HUES6 (cell line): ENCODE measurements at regions not wholly inside any gene's neighbourhood (a gene's known extent, or its start where the extent isn't known, plus 50 kb on each side); places are given as distances from the start of the nearest gene placed in this dataset.

Experiments used
- H3K27ac ChIP-seq: 2 replicates; pipeline ENCODE4 v1.7.0; 2013; ENCODE audit warnings: low read depth, mild to moderate bottlenecking, low read length, inconsistent platforms
- H3K27me3 ChIP-seq: 2 replicates; pipeline ENCODE4 v1.6.1; 2013; ENCODE audit warnings: low read length; ENCODE audit not compliant: control insufficient read depth, insufficient read depth
- H3K36me3 ChIP-seq: 2 replicates; pipeline ENCODE4 v1.6.1; 2013; ENCODE audit warnings: low read length; ENCODE audit not compliant: control insufficient read depth, insufficient read depth
- H3K4me1 ChIP-seq: 2 replicates; pipeline ENCODE4 v1.6.1; 2013; ENCODE audit warnings: low read length; ENCODE audit not compliant: control insufficient read depth, insufficient read depth
- H3K4me3 ChIP-seq: 2 replicates; pipeline ENCODE4 v1.5.1; 2013; ENCODE audit warnings: low read depth, low read length
- H3K9ac ChIP-seq: one replicate; pipeline ENCODE4 v1.6.1; 2013; ENCODE audit warnings: mild to moderate bottlenecking, low read length
- H3K9me3 ChIP-seq: 2 replicates; pipeline ENCODE4 v1.6.1; 2013; ENCODE audit warnings: low read depth, low read length; ENCODE audit not compliant: control insufficient read depth, insufficient read depth

- H3K27me3 ChIP-seq: no peaks in the 10 kb centered on the region
- H3K4me1 ChIP-seq: no peaks in the 10 kb centered on the region
- H3K4me3 ChIP-seq: no peak overlapping the region
- no peak overlapping the region for H3K9ac ChIP-seq
- H3K27ac ChIP-seq: no peak overlapping the region
- H3K9me3 ChIP-seq: peaks cover 2% of the 10 kb centered on the region
- no peaks in the 10 kb centered on the region for H3K36me3 ChIP-seq
Measured at GRCh38 chr7:13279854-13280435, 592.5 kb downstream of the ARL4A start.

- H3K27me3 ChIP-seq: no peaks in the 10 kb centered on the region
- no peaks in the 10 kb centered on the region for H3K4me1 ChIP-seq
- no peak overlapping the region for H3K27ac ChIP-seq
- H3K4me3 ChIP-seq: no peak overlapping the region
- H3K9me3 ChIP-seq: no peaks in the 10 kb centered on the region
- H3K36me3 ChIP-seq: no peaks in the 10 kb centered on the region
- H3K9ac ChIP-seq: no peak overlapping the region
Measured at GRCh38 chr7:13282377-13282980, 595.0 kb downstream of the ARL4A start.

GRCh38 chr7:13286916-13287315, 599.5 kb downstream of the ARL4A start:
- Histone ChIP-seq H3K27me3 (no peaks in the 10 kb centered on the region), H3K4me3 (no peak overlapping the region), H3K27ac (no peak overlapping the region), H3K36me3 (no peaks in the 10 kb centered on the region), H3K9me3 (no peaks in the 10 kb centered on the region), H3K9ac (no peak overlapping the region), H3K4me1 (no peaks in the 10 kb centered on the region)

- H3K9ac ChIP-seq: no peak overlapping the region
- no peak overlapping the region for H3K4me3 ChIP-seq
Measured at GRCh38 chr7:13288516-13288915, 601.1 kb downstream of the ARL4A start.

GRCh38 chr7:13290975-13291374, 603.5 kb downstream of the ARL4A start:
- H3K36me3 ChIP-seq: no peaks in the 10 kb centered on the region
- no peak overlapping the region for H3K27ac ChIP-seq
- no peaks in the 10 kb centered on the region for H3K27me3 ChIP-seq
- H3K9me3 ChIP-seq: no peaks in the 10 kb centered on the region
- no peaks in the 10 kb centered on the region for H3K4me1 ChIP-seq
- no peak overlapping the region for H3K4me3 ChIP-seq
- H3K9ac ChIP-seq: no peak overlapping the region

More at GRCh38 chr7:13288516-13288915, 601.1 kb downstream of the ARL4A start:
- Histone ChIP-seq H3K4me1 (no peaks in the 10 kb centered on the region), H3K27me3 (no peaks in the 10 kb centered on the region), H3K9me3 (no peaks in the 10 kb centered on the region), H3K36me3 (no peaks in the 10 kb centered on the region), H3K27ac (no peak overlapping the region)

- Histone ChIP-seq H3K36me3 (no peaks in the 10 kb centered on the region), H3K27ac (no peak overlapping the region), H3K9me3 (no peaks in the 10 kb centered on the region), H3K4me3 (no peak overlapping the region), H3K27me3 (no peaks in the 10 kb centered on the region), H3K4me1 (no peaks in the 10 kb centered on the region), H3K9ac (no peak overlapping the region)
Measured at GRCh38 chr7:13293264-13294002, 606.0 kb downstream of the ARL4A start.

GRCh38 chr7:13307040-13307439, 619.6 kb downstream of the ARL4A start:
- Histone ChIP-seq H3K4me3 (no peak overlapping the region), H3K27ac (no peak overlapping the region), H3K9ac (no peak overlapping the region), H3K9me3 (peaks cover 24% of the 10 kb centered on the region), H3K4me1 (peaks cover 7% of the 10 kb centered on the region; the same call in 1 of the 2 replicates), H3K36me3 (no peaks in the 10 kb centered on the region), H3K27me3 (no peaks in the 10 kb centered on the region)

GRCh38 chr7:13308423-13308822, 621.0 kb downstream of the ARL4A start:
- H3K36me3 ChIP-seq: no peaks in the 10 kb centered on the region
- H3K27ac ChIP-seq: no peak overlapping the region
- H3K4me1 ChIP-seq: peaks cover 7% of the 10 kb centered on the region; the same call in 1 of the 2 replicates
- no peaks in the 10 kb centered on the region for H3K27me3 ChIP-seq
- H3K9ac ChIP-seq: no peak overlapping the region
- no peak overlapping the region for H3K4me3 ChIP-seq
- peaks cover 36% of the 10 kb centered on the region for H3K9me3 ChIP-seq

- H3K9me3 ChIP-seq: peaks cover 42% of the 10 kb centered on the region
- no peak overlapping the region for H3K27ac ChIP-seq
- H3K4me3 ChIP-seq: no peak overlapping the region
- H3K9ac ChIP-seq: no peak overlapping the region
- no peaks in the 10 kb centered on the region for H3K27me3 ChIP-seq
- H3K4me1 ChIP-seq: peaks cover 7% of the 10 kb centered on the region; the same call in 1 of the 2 replicates
- no peaks in the 10 kb centered on the region for H3K36me3 ChIP-seq
Measured at GRCh38 chr7:13309535-13309934, 622.1 kb downstream of the ARL4A start.

GRCh38 chr7:13312307-13312706, 624.9 kb downstream of the ARL4A start:
- Histone ChIP-seq H3K4me3 (no peak overlapping the region), H3K27me3 (no peaks in the 10 kb centered on the region), H3K27ac (no peak overlapping the region), H3K9me3 (peaks cover 48% of the 10 kb centered on the region), H3K36me3 (no peaks in the 10 kb centered on the region), H3K9ac (no peak overlapping the region), H3K4me1 (peaks cover 7% of the 10 kb centered on the region; the same call in 1 of the 2 replicates)

- no peaks in the 10 kb centered on the region for H3K27me3 ChIP-seq
Measured at GRCh38 chr7:13320333-13320732, 632.9 kb downstream of the ARL4A start.

More at GRCh38 chr7:13320333-13320732, 632.9 kb downstream of the ARL4A start:
- H3K9me3 ChIP-seq: no peaks in the 10 kb centered on the region
- no peak overlapping the region for H3K9ac ChIP-seq
- H3K27ac ChIP-seq: no peak overlapping the region
- H3K36me3 ChIP-seq: no peaks in the 10 kb centered on the region
- no peak overlapping the region for H3K4me3 ChIP-seq
- peaks cover 10% of the 10 kb centered on the region; the same call in 1 of the 2 replicates for H3K4me1 ChIP-seq
